Occipital lobe (tissue), 1 donor: ENCODE measurements at regions not wholly inside any gene's neighbourhood (a gene's known extent, or its start where the extent isn't known, plus 50 kb on each side); places are given as distances from the start of the nearest gene placed in this dataset.
"Not testable (repeated sequence)": the region's sequence is repeated elsewhere in the genome, so short reads cannot be mapped to it uniquely, and the experiment has no call there.

ENCODE experiments used
- DNase-seq: peaks from one replicate; lab custom pipeline; 2025; lab: John Stamatoyannopoulos, UW

- no peak for DNase-seq
Measured at GRCh38 chr4:74544655-74545361, 99.9 kb downstream of the AREG start.

DNA sequence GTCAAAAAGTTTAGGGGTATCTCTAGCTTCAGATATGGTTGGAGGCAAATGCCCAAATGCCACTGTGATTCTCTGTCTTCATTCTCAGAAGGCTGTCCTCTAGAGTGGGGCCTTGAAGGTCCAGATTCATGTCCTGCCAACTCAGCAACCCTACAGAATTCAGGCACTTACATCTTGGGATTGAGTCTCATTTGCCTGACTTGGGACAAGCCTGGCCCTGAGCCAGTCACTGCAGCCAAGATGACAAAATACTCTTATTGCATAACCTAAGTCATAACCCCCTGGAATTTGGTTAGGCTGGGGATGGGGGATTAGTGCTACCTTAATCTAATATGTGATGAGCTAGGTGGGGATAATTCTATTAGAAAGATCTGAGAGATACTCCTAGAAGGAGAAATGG, 100.5 kb downstream of the AREG start:
- no peak for DNase-seq

DNA sequence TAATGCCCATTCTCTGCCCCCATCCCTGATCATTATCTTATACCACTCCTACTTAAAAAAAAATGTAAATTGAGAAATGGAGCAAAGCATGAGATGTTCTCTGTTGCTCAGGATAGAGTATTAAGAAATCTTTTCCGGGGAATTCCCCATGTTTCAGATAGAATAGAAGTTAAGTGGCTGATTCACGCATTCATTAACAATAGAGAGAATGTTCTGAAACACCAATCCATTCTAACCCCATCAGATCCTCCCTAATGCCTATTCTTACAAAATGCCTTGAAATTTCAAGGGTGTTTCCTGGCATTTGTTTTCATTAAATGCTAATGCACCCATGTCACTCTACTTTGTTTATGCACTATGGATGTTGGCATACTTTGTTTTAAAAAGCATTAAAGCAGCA, 101.1 kb downstream of the AREG start:
- no peak for DNase-seq

GRCh38 chr4:74547042-74547441, 102.1 kb downstream of the AREG start:
- no peak for DNase-seq

- no peak for DNase-seq
Measured at GRCh38 chr4:74548561-74548960, 103.6 kb downstream of the AREG start.

GRCh38 chr4:74549936-74550335, 105.0 kb downstream of the AREG start:
- DNase-seq, result no peak

DNA sequence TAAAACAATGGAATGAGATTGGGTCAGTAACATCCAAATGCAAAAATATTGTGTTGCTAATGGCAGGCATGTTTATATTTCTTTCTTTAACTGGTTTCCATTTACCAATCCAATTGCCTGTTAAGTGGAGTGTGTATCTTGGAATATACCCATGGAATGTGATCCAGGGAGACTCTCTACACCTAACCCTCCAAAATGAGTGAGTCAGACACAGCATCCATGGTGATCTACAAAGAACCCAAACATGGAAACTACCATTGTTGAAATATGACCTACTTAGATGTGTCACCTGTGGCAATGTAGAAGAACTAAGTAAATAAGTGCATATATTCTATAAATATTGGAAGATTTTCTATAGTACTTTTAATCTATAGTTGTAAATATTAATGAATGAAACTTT, 110.3 kb downstream of the AREG start:
- DNase-seq, result no peak

GRCh38 chr4:74555843-74556242, 110.9 kb downstream of the AREG start:
- no peak for DNase-seq

DNA sequence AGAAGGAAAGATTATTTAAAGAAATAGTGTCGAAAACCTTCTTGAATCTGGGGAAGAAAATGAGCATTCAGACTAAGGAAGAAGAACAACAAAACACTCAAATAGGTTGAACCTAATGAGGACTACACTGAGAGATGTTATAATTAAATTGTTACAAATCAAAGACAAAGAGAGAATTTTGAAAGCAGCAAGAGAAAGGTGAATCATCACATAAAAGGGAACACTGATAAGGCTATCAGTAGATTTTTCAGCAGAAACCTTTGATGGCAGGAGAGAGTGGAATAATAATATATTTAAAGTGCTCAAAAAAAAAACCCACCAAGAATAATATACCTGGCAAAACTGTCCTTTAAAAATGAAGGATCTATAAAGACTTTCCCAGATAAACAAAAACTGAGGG, 114.9 kb downstream of the AREG start:
- DNase-seq, result no peak

GRCh38 chr4:74567981-74568380, 123.0 kb downstream of the AREG start:
- no peak for DNase-seq

GRCh38 chr4:74570095-74570494, 125.2 kb downstream of the AREG start:
- no peak for DNase-seq

- no peak for DNase-seq
Measured at GRCh38 chr4:74578329-74578728, 133.4 kb downstream of the AREG start.

GRCh38 chr4:74578865-74579264, 133.9 kb downstream of the AREG start:
- DNase-seq, result not testable (repeated sequence)

DNA sequence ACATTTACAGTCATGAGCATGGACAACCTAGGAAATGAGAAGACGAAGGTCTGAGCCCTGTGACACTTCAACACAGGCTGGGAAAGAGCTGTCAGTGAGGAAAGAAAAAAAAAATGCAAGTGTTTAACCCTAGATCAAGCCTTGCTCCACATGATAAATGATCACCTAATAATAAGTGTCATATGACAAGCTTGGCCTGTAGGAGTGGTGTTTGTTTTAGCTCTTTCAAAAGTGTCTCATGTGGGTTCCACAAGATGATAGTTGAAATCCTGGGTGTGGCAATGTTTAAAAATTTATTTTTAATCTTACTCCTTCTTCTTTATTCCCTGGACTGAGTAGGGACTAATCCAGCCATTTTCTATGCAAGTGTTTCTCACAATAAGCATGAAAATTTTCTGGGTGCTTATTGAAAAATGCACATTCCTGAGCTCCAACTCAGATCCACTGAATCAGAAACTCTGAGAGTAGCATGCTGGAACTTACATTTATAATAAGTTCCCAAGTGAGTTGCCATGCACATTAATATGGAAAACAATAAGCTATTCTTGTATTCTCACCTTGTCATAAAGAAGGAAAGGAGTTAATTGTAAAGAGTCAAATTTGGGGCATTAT, 138.3 kb downstream of the AREG start:
- DNase-seq, result no peak

GRCh38 chr4:74583757-74584156, 138.8 kb downstream of the AREG start:
- DNase-seq, result no peak

- no peak for DNase-seq
Measured at GRCh38 chr4:74588350-74588749, 143.4 kb downstream of the AREG start.

GRCh38 chr4:74590476-74590875, 145.5 kb downstream of the AREG start:
- no peak for DNase-seq

- DNase-seq, result no peak
Measured at GRCh38 chr4:74598611-74599325, 153.8 kb downstream of the AREG start.

DNA sequence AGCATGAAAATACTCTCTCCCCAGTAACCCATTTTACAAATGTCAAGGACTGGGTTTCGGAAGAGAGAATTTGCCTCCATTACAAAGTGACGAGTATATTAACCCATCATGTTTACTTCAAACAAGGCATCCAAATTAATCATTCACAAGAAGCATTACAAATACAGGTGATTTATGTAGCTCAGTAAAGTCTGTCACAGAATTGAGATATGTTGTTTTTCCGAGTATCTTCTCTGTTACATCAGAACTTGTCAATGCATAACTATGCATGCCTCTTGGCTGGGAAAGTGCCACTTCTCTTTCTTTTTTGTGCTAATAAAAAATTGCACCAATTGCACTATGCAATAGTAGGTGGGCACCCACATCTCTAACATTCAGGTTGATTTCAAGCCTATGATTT, 158.2 kb downstream of the AREG start:
- DNase-seq, result no peak

GRCh38 chr4:74608151-74608949, 163.4 kb downstream of the AREG start:
- DNase-seq, result no peak

DNA sequence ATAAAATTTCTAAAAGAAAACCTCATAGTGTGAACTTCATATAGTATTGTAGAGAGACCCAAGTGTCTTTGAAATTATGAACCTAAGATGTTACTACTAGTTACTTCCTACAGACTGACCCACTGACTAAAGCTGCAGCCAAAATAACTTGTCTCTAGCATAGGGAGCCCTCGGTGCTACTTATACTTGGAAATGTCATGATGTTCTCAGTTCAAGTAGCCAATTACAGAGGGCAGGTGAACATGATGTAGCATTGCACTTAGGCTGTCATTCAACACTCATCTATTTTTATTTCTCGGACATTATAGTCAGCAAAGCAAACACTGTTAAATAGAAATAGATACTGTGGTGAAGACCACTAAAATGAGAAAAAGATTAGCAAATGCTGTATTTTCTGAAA, 165.6 kb downstream of the AREG start:
- no peak for DNase-seq

DNA sequence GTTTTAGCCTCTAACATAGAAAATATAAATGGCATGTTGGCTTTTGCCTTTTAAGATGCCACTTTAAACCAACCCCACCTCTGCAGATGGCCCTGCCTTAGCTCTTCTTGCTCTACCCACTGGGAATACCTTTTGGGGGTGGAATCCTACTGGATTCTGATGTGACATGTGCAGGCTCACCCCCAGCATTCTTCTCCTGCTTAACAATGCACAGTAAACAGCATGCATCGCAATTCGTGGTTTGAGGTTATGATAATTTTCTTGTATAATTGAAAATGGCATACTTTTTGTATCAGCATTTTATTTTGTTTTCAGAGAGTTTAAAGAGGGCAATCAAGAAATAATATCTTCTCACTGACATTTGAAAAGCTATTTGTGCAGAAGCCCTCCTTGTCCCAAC, 167.9 kb downstream of the AREG start:
- no peak for DNase-seq
